ENCODE measurements at regions not wholly inside any gene's neighbourhood (a gene's known extent, or its start where the extent isn't known, plus 50 kb on each side); places are given as distances from the start of the nearest gene placed in this dataset.

GRCh38 chr10:83522456-83522855 is 616.9 kb upstream of the GHITM start:
- H3K4me2 ChIP-seq (ENCODE audit: insufficient read depth in 1 of 2, low read depth in 2 of 2, low read length in 2 of 2) = no peak overlapping the region

More at GRCh38 chr10:83522456-83522855, 616.9 kb upstream of the GHITM start:
- no peak overlapping the region for H2BK5ac ChIP-seq (ENCODE audit: low read depth, low read length)
- no peak overlapping the region for H3K4me3 ChIP-seq (ENCODE audit: extremely low read depth in 1 of 4, insufficient read depth in 2 of 4, low read depth in 3 of 4, low read length in 4 of 4)
- no peak overlapping the region for H3K56ac ChIP-seq (replicated peaks; ENCODE audit: insufficient read length, low read depth, low read length)
- H3K27me3 ChIP-seq (replicated peaks in 1 of 4; ENCODE audit: control insufficient read depth in 3 of 4, extremely low read depth in 1 of 4, insufficient read depth in 3 of 4, low read length in 3 of 4) = no peaks in the 10 kb centered on the region
- no peak overlapping the region for H2BK15ac ChIP-seq (ENCODE audit: low read length)
- no peak overlapping the region for H3K14ac ChIP-seq (ENCODE audit: insufficient read length)
- ChIA-PET POLR2A (ENCODE audit: partially characterized antibody) (no interaction called here), CTCF (ENCODE audit: partially characterized antibody) (interaction anchor here (0.6 to 0.8 kb wide), 2 partner anchors 10 to 40 kb away, joined by 3 read pairs; no protein-coding TSS in a partner anchor)
- H3K79me2 ChIP-seq (ENCODE audit: control insufficient read depth in 1 of 2, insufficient read depth in 2 of 2, low read length in 2 of 2) = no peaks in the 10 kb centered on the region
- no peak overlapping the region for H3K18ac ChIP-seq (ENCODE audit: extremely low read depth, low read length)
- H4K20me1 ChIP-seq (replicated peaks in 1 of 2; ENCODE audit: control insufficient read depth in 1 of 2, insufficient read depth in 2 of 2, low read length in 2 of 2) = no peaks in the 10 kb centered on the region
- H2AK5ac ChIP-seq (ENCODE audit: low read depth, low read length) = no peak overlapping the region
- H3K23me2 ChIP-seq (ENCODE audit: low read depth, low read length) = no peaks in the 10 kb centered on the region
- no peaks in the 10 kb centered on the region for H3K36me3 ChIP-seq (ENCODE audit: control insufficient read depth in 2 of 4, insufficient read depth in 4 of 4, low read length in 3 of 4)
- FAIRE-seq (no peak), DNase-seq (ENCODE audit: low read depth in 1 of 2, low spot score in 2 of 2) (no peak)
- H4K5ac ChIP-seq (ENCODE audit: insufficient read length, low read depth, low read length) = no peak overlapping the region
- H4K91ac ChIP-seq (replicated peaks; ENCODE audit: insufficient read length, low read length) = no peak overlapping the region
- H4K8ac ChIP-seq (ENCODE audit: extremely low read depth, insufficient read depth, low read length) = no peak overlapping the region
- no peak overlapping the region for H3K4ac ChIP-seq (replicated peaks; ENCODE audit: insufficient read length, low read depth, low read length)
- no peak overlapping the region for H3K9ac ChIP-seq (replicated peaks in 1 of 4; ENCODE audit: extremely low read depth in 1 of 4, low read depth in 3 of 4, low read length in 3 of 4)
- no peak overlapping the region for H2AFZ ChIP-seq (ENCODE audit: low read length)
- H3K27ac ChIP-seq (ENCODE audit: low read depth, low read length) = no peak overlapping the region
- H2BK20ac ChIP-seq (ENCODE audit: low read length) = no peak overlapping the region
- H2BK120ac ChIP-seq (replicated peaks; ENCODE audit: low read depth, low read length) = no peak overlapping the region
- no peaks in the 10 kb centered on the region; a peak in 1 of 4 replicates for H3K9me3 ChIP-seq (ENCODE audit: insufficient read depth in 2 of 2, low read depth in 1 of 2, low read length in 1 of 2)
- H3K23ac ChIP-seq (ENCODE audit: insufficient read length) = no peak overlapping the region
- TF ChIP-seq CHD2 (IDR thresholded peaks at IDR 0.05; ENCODE audit: low read length) (no peak), CTBP2 (IDR thresholded peaks at IDR 0.05; ENCODE audit: borderline replicate concordance, insufficient read depth, insufficient read length, low read length) (no peak), EP300 (IDR thresholded peaks at IDR 0.05; ENCODE audit: borderline replicate concordance in 1 of 2, low read depth in 2 of 2, low read length in 2 of 2) (no peak), SRF (IDR thresholded peaks at IDR 0.05; ENCODE audit: low read depth, low read length) (no peak), CBX8 (IDR thresholded peaks at IDR 0.05; ENCODE audit: borderline replicate concordance, low read depth, low read length) (no peak), KDM5A (IDR thresholded peaks at IDR 0.05; ENCODE audit: low read length) (no peak), EGR1 (IDR thresholded peaks at IDR 0.05; ENCODE audit: borderline replicate concordance, low read depth, low read length) (no peak), ASH2L (IDR thresholded peaks at IDR 0.05; ENCODE audit: low read length) (no peak), POU5F1 (IDR thresholded peaks at IDR 0.05; ENCODE audit: low read depth, low read length) (no peak), SP2 (IDR thresholded peaks at IDR 0.05; ENCODE audit: low read length) (no peak), CHD1 (IDR thresholded peaks at IDR 0.05; ENCODE audit: low read depth, low read length) (no peak), SAP30 (IDR thresholded peaks at IDR 0.05; ENCODE audit: insufficient read depth, insufficient replicate concordance, low read length) (no peak), POLR2AphosphoS5 (IDR thresholded peaks at IDR 0.05; ENCODE audit: low read depth, low read length) (no peak), SIRT6 (IDR thresholded peaks at IDR 0.05; ENCODE audit: low read length) (no peak), SIN3A (conservative IDR thresholded peaks at IDR 0.05 in 1 of 2, IDR thresholded peaks at IDR 0.05 in 1 of 2; ENCODE audit: low read depth in 1 of 2, low read length in 2 of 2) (no peak)
- no peaks in the 10 kb centered on the region for H3K79me1 ChIP-seq (ENCODE audit: low read depth, low read length)
- no peak overlapping the region for H2BK12ac ChIP-seq (ENCODE audit: low read depth, low read length)
- no peaks in the 10 kb centered on the region for H3K4me1 ChIP-seq (replicated peaks in 1 of 4; ENCODE audit: control insufficient read depth in 3 of 4, insufficient read depth in 4 of 4, low read length in 3 of 4)
